ENCODE measurements at regions not wholly inside any gene's neighbourhood (a gene's known extent, or its start where the extent isn't known, plus 50 kb on each side); places are given as distances from the start of the nearest gene placed in this dataset.
"Not testable (repeated sequence)": the region's sequence is repeated elsewhere in the genome, so short reads cannot be mapped to it uniquely, and the experiment has no call there.

- not testable (repeated sequence) for TF ChIP-seq EZH2 (IDR thresholded peaks at IDR 0.05; ENCODE audit: borderline replicate concordance, low read length); CTCF (IDR thresholded peaks at IDR 0.05; ENCODE audit: low read length)
These were observed 69.2 kb downstream of the TRIM43 start for GRCh38 chr2:95660766-95661562.
